Vagina (tissue), 2 donors: ENCODE measurements at regions not wholly inside any gene's neighbourhood (a gene's known extent, or its start where the extent isn't known, plus 50 kb on each side); places are given as distances from the start of the nearest gene placed in this dataset.

Experiments used
- DNase-seq, 2 donors: peaks; one replicate each; pipeline ENCODE4 v3.0.0-alpha.2; 2017; ENCODE audit errors: extremely low spot score in 2 of 2
- H3K27ac ChIP-seq: fragments of 200-600 bp; sonication (generic); one replicate; pipeline ENCODE4 v1.5.1; 2019
- H3K27me3 ChIP-seq: fragments of 200-600 bp; sonication (generic); one replicate; pipeline ENCODE4 v1.5.1; 2019
- H3K36me3 ChIP-seq, 2 donors: fragments of 200-600 bp; sonication (generic); one replicate each; pipeline ENCODE4 v1.5.1; 2017 to 2019
- H3K4me1 ChIP-seq: fragments of 200-600 bp; sonication (generic); one replicate; pipeline ENCODE4 v1.5.1; 2019
- H3K4me3 ChIP-seq, 2 donors: fragments of 200-600 bp; sonication (generic); 1 replicate in 1 of 2; 2 replicates in 1 of 2; pipeline ENCODE4 v1.5.1; 2016 to 2019
- H3K9me3 ChIP-seq: fragments of 200-600 bp; sonication (generic); one replicate; pipeline ENCODE4 v1.5.1; 2019
- POLR2A ChIP-seq, 2 donors: fragments of 450-650 bp; IDR thresholded peaks; one replicate each; pipeline ENCODE4 v1.6.1; 2017; ENCODE audit warnings: antibody characterized with exemption in 2 of 2, mild to moderate bottlenecking in 2 of 2, moderate library complexity in 2 of 2
- POLR2AphosphoS5 ChIP-seq, 2 donors: sonication (generic); formaldehyde crosslinking; IDR thresholded peaks; one replicate each; pipeline ENCODE4 v1.9.0; 2017; ENCODE audit warnings: antibody characterized with exemption in 2 of 2, mild to moderate bottlenecking in 2 of 2, low read depth in 1 of 2; ENCODE audit not compliant: insufficient read depth in 1 of 2
- intact Hi-C: fragments of 100-400 bp; cut with DNase I; formaldehyde crosslinking; loops from one replicate; pipeline ENCODE4 v1.15.1; 2023
- TF ChIP-seq, protein P1 (sequence below), 3 experiments: fragments of 450-650 bp in 2 of 3; fragments of 200-600 bp in 1 of 3; sonication (generic) in 1 of 3; IDR thresholded peaks; one replicate each; pipeline ENCODE4 v1.5.1; 2017 to 2019; ENCODE audit warnings: antibody characterized with exemption in 3 of 3, mild to moderate bottlenecking in 2 of 3, moderate library complexity in 2 of 3

- Histone ChIP-seq H3K4me1 (no peaks in the 10 kb centered on the region), H3K4me3 (no peak overlapping the region), H3K9me3 (no peaks in the 10 kb centered on the region), H3K27me3 (no peaks in the 10 kb centered on the region), H3K27ac (no peak overlapping the region), H3K36me3 (no peaks in the 10 kb centered on the region)
- DNase-seq: no peak
- TF ChIP-seq, protein P1, sequence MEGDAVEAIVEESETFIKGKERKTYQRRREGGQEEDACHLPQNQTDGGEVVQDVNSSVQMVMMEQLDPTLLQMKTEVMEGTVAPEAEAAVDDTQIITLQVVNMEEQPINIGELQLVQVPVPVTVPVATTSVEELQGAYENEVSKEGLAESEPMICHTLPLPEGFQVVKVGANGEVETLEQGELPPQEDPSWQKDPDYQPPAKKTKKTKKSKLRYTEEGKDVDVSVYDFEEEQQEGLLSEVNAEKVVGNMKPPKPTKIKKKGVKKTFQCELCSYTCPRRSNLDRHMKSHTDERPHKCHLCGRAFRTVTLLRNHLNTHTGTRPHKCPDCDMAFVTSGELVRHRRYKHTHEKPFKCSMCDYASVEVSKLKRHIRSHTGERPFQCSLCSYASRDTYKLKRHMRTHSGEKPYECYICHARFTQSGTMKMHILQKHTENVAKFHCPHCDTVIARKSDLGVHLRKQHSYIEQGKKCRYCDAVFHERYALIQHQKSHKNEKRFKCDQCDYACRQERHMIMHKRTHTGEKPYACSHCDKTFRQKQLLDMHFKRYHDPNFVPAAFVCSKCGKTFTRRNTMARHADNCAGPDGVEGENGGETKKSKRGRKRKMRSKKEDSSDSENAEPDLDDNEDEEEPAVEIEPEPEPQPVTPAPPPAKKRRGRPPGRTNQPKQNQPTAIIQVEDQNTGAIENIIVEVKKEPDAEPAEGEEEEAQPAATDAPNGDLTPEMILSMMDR (IDR thresholded peaks at IDR 0.05): no peak
- no peak for TF ChIP-seq POLR2AphosphoS5 (IDR thresholded peaks at IDR 0.05; ENCODE audit: insufficient read depth in 1 of 2, low read depth in 1 of 2)
- no peak for TF ChIP-seq POLR2A (IDR thresholded peaks at IDR 0.05)
- intact Hi-C loops: no loop called here
These were observed 433.9 kb downstream of the GLRX3 start for GRCh38 chr10:130570074-130570473.

GRCh38 chr10:130571674-130572073, 435.5 kb downstream of the GLRX3 start:
- Histone ChIP-seq H3K27me3 (no peaks in the 10 kb centered on the region), H3K4me1 (no peaks in the 10 kb centered on the region), H3K9me3 (no peaks in the 10 kb centered on the region), H3K36me3 (no peaks in the 10 kb centered on the region), H3K4me3 (no peak overlapping the region), H3K27ac (no peak overlapping the region)
- intact Hi-C loops: no loop called here
- TF ChIP-seq POLR2A (IDR thresholded peaks at IDR 0.05) (no peak), POLR2AphosphoS5 (IDR thresholded peaks at IDR 0.05; ENCODE audit: insufficient read depth in 1 of 2, low read depth in 1 of 2) (no peak)
- TF ChIP-seq, protein P1 (IDR thresholded peaks at IDR 0.05): no peak
- DNase-seq: peak; percentile 64 to 69

DNA sequence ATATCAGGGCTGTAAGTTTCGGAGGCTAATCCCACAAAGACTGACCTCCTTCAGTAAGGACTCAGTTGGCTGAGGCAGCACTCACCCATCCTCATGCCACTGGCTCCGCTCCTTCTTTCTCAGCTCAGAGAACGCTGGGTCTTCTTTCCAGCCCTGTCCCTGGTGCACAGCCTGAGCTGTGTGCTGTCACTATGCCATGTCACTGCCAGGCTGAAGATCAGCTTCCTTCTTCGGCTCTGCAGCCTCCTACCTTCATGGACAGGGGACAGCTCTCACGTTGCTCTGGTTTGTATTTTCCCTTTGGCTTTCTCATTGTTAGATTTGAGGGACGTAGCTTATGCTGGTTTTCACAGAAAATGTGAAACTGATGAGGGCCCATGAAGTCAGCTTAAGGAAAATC, 437.3 kb downstream of the GLRX3 start:
- Histone ChIP-seq H3K27ac (no peak overlapping the region), H3K36me3 (no peaks in the 10 kb centered on the region), H3K4me3 (no peak overlapping the region), H3K4me1 (no peaks in the 10 kb centered on the region), H3K27me3 (no peaks in the 10 kb centered on the region), H3K9me3 (no peaks in the 10 kb centered on the region)
- no peak for TF ChIP-seq POLR2AphosphoS5 (IDR thresholded peaks at IDR 0.05; ENCODE audit: insufficient read depth in 1 of 2, low read depth in 1 of 2)
- no peak for TF ChIP-seq POLR2A (IDR thresholded peaks at IDR 0.05)
- DNase-seq: peak; percentile 60 to 67
- intact Hi-C loops: no loop called here

GRCh38 chr10:130575756-130576285, 439.6 kb downstream of the GLRX3 start:
- intact Hi-C loops: no loop called here
- DNase-seq: peak; percentile 58 to 82

GRCh38 chr10:130576427-130576826, 440.2 kb downstream of the GLRX3 start:
- Histone ChIP-seq H3K27ac (no peak overlapping the region), H3K27me3 (no peaks in the 10 kb centered on the region), H3K4me3 (no peak overlapping the region), H3K36me3 (no peaks in the 10 kb centered on the region), H3K4me1 (no peaks in the 10 kb centered on the region), H3K9me3 (no peaks in the 10 kb centered on the region)
- peak; percentile 29 to 61 for DNase-seq
- TF ChIP-seq, protein P1 (IDR thresholded peaks at IDR 0.05): no peak
- TF ChIP-seq POLR2AphosphoS5 (IDR thresholded peaks at IDR 0.05; ENCODE audit: insufficient read depth in 1 of 2, low read depth in 1 of 2) (no peak), POLR2A (IDR thresholded peaks at IDR 0.05) (no peak)
- intact Hi-C loops: no loop called here

More at GRCh38 chr10:130575756-130576285, 439.6 kb downstream of the GLRX3 start:
- Histone ChIP-seq H3K27ac (no peak overlapping the region), H3K36me3 (no peaks in the 10 kb centered on the region), H3K27me3 (no peaks in the 10 kb centered on the region), H3K4me1 (no peaks in the 10 kb centered on the region), H3K4me3 (no peak overlapping the region), H3K9me3 (no peaks in the 10 kb centered on the region)
- TF ChIP-seq POLR2A (IDR thresholded peaks at IDR 0.05): no peak
- TF ChIP-seq, protein P1 (IDR thresholded peaks at IDR 0.05): no peak
- TF ChIP-seq POLR2AphosphoS5 (IDR thresholded peaks at IDR 0.05; ENCODE audit: insufficient read depth in 1 of 2, low read depth in 1 of 2): no peak
